Sciatic nerve (tissue), 2 donors: ENCODE measurements at regions not wholly inside any gene's neighbourhood (a gene's known extent, or its start where the extent isn't known, plus 50 kb on each side); places are given as distances from the start of the nearest gene placed in this dataset.

ENCODE experiments used
- ATAC-seq: fragments of 200-7000 bp; cut with Tn5 transposase; one replicate; pipeline ENCODE4 v1.9.1; 2020; ENCODE audit warnings: mild to moderate bottlenecking, moderate library complexity
- DNase-seq: peaks from one replicate; pipeline ENCODE4 v3.0.0-alpha.2; 2020; ENCODE audit warnings: low spot score
- intact Hi-C: fragments of 100-400 bp; cut with DNase I; formaldehyde crosslinking; loops from one replicate; pipeline ENCODE4 v1.14.2; 2022
- donor health status: DM: no; HTN: no; CAD: no.
- donor health status: DM: no; HTN: no; CAD: no.

DNA sequence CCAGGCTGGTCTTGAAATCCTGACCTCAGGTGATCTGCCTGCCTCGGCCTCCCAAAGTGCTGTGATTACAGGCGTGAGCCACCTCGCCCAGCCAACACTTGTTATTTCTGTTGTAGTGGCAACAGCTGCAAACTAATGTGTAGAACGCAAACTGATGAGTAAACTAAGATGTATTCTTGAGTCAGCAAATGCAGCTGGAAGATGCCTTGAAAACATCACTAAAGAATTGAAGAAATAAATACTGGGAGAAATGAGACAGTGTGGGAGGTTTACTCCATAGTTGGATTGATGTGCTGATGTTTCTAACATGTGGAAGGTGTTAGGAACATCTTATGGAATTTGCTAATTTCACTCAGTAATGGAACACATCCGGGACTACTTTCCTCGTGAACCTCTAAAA lies 61.3 kb upstream of the KCNE2 start:
- ATAC-seq (no peak), DNase-seq (no peak)
- intact Hi-C loops, result no loop called here

DNA sequence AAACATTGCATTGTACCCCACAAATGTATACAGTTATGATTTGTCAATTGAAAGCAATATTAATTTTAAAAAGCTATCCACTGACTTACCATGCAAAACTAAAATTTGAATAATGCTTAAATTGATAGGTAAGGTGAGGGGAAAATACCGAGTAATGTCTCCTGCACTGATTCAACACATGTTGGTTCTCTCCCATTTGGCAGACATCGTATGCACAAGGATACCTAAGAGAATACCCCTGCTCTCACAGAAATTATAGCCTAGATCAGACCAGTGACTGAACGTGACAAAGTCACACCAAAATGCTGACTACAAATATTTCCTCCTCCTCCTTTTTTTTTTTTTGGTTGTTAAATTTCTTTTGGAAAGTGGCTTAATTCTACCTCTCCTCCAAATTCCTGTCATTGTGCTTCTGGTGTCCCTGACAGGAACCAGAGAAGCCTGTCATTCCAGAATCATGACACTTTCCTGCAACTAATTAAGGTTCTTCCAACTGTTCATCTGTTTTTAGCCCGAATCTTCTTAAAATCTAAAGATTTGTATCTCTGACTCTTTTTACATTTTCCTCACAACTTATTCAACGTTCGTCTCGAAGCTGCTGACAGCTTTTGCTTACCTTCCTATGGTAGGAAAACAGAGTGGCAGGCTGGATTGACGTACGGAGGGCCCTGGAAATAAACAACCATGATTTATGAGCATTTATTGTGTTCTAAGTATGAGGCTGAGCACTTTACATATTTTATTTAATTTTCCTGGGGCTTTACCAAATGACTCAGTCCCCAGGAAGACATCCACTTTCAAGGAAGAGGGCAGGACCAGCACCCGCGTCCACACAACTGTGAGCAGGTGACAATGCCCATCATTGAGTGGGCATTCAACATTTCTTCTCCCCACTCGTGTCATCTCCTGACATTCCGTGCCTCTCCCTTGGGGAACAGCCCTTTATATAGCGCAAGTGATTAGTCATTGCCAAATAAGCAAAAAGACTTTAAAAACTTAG lies 57.9 kb upstream of the KCNE2 start:
- intact Hi-C loops, result no loop called here
- no peak for ATAC-seq
- no peak for DNase-seq

DNA sequence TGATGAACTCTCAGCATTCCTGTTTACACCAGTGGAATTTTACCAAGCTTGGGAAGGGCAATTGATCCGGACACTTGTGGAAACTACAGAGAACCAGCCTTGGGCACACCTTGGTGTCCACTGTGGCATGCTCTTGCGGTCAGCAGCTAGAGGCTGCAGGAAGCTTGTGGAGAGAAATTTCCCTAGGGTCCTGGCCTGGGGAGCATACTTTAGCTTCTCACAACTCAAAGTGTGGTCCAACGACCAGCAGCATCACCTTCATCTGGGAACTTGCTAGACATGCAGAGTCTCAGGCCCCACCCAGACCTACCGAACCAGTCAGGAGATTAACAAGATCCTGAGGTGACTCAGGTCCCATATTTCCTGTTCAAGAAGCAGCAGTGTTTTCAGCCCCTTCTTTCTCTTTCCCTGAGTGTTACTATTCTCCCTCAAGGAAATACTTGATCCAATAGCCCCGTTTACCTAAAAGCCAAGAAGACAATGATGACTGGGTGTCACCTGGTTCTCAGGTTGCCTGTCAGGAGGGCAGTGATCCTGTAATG lies 55.7 kb upstream of the KCNE2 start:
- intact Hi-C loops, result no loop called here

DNA sequence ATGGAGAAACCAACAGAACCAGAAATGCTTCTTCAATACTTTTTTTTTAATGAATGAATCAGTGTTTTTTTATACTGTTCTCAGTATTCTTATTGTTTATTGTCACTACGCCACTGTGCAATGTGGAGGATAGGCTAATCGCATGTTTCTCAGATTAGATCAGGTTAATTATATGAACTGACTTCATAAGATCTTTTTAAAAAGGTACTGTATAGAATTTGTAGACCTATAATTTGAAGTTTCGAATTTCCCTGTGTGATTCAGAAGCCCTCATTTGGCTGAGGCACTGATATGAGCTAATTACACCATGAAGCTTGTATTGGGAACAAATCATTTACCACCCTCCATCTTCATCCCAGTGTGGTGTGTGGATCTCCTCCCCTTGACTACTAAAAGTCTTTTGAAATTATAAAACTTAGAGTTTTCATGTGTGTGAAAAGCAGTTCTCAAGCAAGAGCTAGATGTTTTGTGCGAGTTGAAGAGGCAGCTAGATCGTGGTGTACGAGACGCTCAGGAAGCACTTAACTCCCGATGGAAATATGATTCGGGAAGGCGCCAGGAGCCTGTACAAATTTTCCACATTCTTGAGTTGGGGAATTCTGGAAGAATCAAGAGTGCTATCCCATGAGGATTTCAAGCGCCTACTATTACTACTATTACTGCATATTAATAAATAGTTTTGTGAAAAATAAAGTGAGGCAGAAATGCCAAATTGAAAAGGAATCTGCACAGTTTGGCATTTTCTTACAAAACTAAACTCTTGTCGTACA lies 52.1 kb upstream of the KCNE2 start:
- ATAC-seq, result peak; percentile 67
- intact Hi-C loops, result no loop called here
- DNase-seq, result no peak

More for the DNA sequence above, 55.7 kb upstream of the KCNE2 start:
- ATAC-seq (no peak), DNase-seq (no peak)

DNA sequence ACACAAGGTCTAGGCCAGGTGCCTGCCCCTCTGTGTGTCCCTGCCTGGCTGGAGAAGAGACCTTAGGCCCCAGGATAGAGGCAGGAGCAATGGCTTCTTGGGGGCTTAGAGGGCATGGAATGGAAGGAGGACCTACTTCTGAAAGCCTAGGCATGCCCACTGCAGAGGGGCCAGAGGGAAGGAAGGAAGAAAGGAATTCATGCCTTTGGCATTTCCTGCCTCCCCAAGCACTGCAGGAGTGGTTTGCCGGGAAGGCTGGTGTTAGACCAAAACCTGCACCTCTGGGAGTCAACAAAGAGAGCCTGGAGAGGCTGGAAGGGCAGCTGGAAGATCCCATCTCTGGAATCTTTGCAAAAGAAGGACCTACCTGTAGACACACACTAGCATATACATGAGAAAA lies 50.7 kb upstream of the KCNE2 start:
- DNase-seq (no peak), ATAC-seq (no peak)
- intact Hi-C loops, result no loop called here
